ENCODE measurements at regions not wholly inside any gene's neighbourhood (a gene's known extent, or its start where the extent isn't known, plus 50 kb on each side); places are given as distances from the start of the nearest gene placed in this dataset.

- no peak for TF ChIP-seq POLR2A (IDR thresholded peaks at IDR 0.05; ENCODE audit: low read length)
- TF ChIP-seq GATA1 (IDR thresholded peaks at IDR 0.05; ENCODE audit: low read depth, low read length), result no peak
Observed at GRCh38 chr6:144347933-144348332, 62.8 kb downstream of the UTRN start.
